ENCODE measurements at regions not wholly inside any gene's neighbourhood (a gene's known extent, or its start where the extent isn't known, plus 50 kb on each side); places are given as distances from the start of the nearest gene placed in this dataset.

DNA sequence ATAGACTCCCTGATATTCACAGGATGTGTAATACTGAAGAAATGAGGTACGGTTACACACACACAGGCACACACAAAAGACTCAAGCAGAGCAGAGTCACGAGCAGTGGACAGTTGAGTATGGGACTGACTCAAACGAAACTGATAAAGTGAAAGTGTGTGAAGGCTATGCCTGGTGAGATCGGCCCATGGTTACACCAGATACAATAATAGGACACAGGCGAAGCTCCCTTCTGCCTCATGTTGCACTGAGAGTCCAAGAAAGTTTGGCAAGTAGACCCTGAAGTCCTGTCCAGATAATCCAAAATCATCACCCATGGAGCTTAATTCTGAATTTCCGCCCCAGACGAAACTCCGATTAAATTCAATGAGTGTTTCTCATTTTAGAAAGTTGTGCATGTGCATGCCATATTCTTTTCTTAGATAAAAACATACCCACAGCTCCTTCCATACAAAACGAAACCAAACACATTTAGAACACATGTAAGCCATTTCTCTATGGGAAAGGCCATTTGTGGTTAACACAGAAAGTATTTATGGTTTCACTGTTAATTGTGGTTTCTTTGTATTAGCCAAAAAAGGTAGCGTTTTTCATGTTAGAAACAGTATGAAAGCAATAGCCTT, 567.6 kb downstream of the PLCL1 start:
- intact Hi-C loops (cut with DNase I), result no loop called here

DNA sequence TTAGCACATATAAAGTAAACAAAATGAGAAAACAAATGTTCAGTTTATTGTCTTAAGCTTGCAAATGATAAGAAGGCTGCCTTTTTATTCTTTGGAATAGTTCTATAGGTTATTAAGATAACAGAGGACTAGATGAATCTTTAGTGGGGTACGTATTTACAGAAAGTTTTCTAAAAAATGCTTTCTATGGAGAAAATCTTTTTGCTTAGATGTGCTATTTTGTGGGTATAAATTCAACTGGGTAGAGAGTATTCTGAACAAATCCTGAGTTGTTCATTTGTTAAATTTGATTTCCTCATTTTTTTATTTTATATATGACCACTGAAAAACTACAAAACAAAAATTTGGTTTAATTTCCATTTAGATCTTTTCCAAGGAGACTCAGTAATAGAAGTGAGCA, 566.9 kb downstream of the PLCL1 start:
- DNase-seq, result no peak
- no peak overlapping the region for H3K27ac ChIP-seq
- H3K27me3 ChIP-seq, result no peaks in the 10 kb centered on the region
- H3K4me1 ChIP-seq, result no peaks in the 10 kb centered on the region
- intact Hi-C loops (cut with DNase I), result no loop called here
- TF ChIP-seq, protein P1, sequence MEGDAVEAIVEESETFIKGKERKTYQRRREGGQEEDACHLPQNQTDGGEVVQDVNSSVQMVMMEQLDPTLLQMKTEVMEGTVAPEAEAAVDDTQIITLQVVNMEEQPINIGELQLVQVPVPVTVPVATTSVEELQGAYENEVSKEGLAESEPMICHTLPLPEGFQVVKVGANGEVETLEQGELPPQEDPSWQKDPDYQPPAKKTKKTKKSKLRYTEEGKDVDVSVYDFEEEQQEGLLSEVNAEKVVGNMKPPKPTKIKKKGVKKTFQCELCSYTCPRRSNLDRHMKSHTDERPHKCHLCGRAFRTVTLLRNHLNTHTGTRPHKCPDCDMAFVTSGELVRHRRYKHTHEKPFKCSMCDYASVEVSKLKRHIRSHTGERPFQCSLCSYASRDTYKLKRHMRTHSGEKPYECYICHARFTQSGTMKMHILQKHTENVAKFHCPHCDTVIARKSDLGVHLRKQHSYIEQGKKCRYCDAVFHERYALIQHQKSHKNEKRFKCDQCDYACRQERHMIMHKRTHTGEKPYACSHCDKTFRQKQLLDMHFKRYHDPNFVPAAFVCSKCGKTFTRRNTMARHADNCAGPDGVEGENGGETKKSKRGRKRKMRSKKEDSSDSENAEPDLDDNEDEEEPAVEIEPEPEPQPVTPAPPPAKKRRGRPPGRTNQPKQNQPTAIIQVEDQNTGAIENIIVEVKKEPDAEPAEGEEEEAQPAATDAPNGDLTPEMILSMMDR (IDR thresholded peaks at IDR 0.05), result no peak
- TF ChIP-seq POLR2A (IDR thresholded peaks at IDR 0.05), result no peak
- 97 to 98% methylated on average over 1 of the region's 1 CpG for WGBS, 2 donors
- H3K4me3 ChIP-seq (replicated peaks in 1 of 3), result no peak overlapping the region
- H3K9me3 ChIP-seq, result no peaks in the 10 kb centered on the region
- no peaks in the 10 kb centered on the region for H3K36me3 ChIP-seq

More for the DNA sequence above, 567.6 kb downstream of the PLCL1 start:
- H3K9me3 ChIP-seq, result no peaks in the 10 kb centered on the region
- H3K4me1 ChIP-seq, result no peaks in the 10 kb centered on the region
- no peak for DNase-seq
- H3K36me3 ChIP-seq, result no peaks in the 10 kb centered on the region
- no peak overlapping the region for H3K27ac ChIP-seq
- TF ChIP-seq, protein P1 (IDR thresholded peaks at IDR 0.05), result no peak
- TF ChIP-seq POLR2A (IDR thresholded peaks at IDR 0.05), result no peak
- H3K4me3 ChIP-seq (replicated peaks in 1 of 3), result no peak overlapping the region
- 72 to 86% methylated on average over 10 of the region's 10 CpGs for WGBS, 2 donors
- no peaks in the 10 kb centered on the region for H3K27me3 ChIP-seq

DNA sequence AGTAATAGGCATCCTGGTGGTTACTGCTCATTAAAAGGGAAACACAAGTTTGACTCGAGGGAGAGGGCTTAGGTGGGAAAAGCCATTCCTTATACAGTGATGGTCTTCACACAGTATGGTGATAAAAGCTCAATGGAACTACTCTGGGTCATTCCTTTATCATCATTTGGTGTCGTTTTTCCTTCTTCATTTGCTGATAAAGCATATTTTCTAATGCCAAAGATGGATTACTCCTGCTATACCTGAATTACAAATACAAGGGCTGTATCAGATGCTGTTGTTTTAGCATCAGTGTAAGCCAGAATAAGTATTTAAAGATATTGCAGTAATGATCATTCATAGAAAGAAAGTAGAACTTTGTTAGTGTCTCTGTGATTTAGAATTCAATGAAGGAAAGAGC, 563.7 kb downstream of the PLCL1 start:
- no peak for DNase-seq
- Histone ChIP-seq H3K4me3 (replicated peaks in 1 of 3) (no peak overlapping the region), H3K27me3 (no peaks in the 10 kb centered on the region), H3K36me3 (no peaks in the 10 kb centered on the region), H3K9me3 (no peaks in the 10 kb centered on the region), H3K27ac (no peak overlapping the region), H3K4me1 (no peaks in the 10 kb centered on the region)
- WGBS, 2 donors, result 54 to 60% methylated on average over 2 of the region's 2 CpGs
- TF ChIP-seq POLR2A (IDR thresholded peaks at IDR 0.05), result no peak
- TF ChIP-seq, protein P1 (IDR thresholded peaks at IDR 0.05), result no peak
- intact Hi-C loops (cut with DNase I), result no loop called here

DNA sequence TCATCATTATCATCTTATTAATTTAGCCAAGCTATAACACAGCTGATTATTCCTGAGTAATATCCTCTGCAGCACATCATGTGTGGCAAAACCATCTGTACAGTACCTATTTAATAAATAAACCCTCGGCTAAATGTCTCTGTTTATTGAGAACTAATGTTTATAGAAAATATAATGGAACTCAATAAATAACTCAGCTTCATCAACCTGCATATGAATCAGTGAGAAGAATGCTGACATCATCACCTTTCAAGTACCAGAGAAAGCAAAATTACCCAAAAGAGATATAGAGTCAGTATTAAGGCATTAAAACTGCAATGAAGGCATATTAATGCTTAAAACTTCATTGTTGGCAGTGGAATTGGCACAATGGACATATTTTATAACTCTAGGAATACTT, 558.3 kb downstream of the PLCL1 start:
- Histone ChIP-seq H3K27ac (no peak overlapping the region), H3K4me1 (no peaks in the 10 kb centered on the region), H3K36me3 (no peaks in the 10 kb centered on the region), H3K4me3 (replicated peaks in 1 of 3) (no peak overlapping the region), H3K27me3 (no peaks in the 10 kb centered on the region), H3K9me3 (no peaks in the 10 kb centered on the region)
- intact Hi-C loops (cut with DNase I), result no loop called here
- no peak for TF ChIP-seq POLR2A (IDR thresholded peaks at IDR 0.05)
- TF ChIP-seq, protein P1 (IDR thresholded peaks at IDR 0.05), result no peak
- DNase-seq, result no peak
- 80 to 91% methylated on average over 1 of the region's 1 CpG for WGBS, 2 donors

DNA sequence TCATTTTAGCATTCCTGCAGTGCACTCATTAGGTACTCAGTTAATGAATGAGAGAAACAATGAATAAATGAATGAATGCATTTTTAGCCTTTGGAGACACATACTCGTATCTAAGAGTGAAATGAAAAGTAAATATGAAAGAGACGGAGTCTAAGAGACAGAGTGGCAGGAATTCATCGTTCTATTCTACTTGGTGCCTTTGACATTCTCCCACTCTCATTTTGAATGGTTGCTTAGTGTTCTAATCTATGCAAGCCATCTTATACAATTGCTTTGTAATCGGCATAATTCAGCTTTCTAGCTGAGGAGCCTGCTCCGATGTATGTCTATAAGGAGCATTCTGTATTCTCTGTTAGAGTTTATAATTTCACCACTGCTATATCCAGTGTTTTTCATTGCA, 554.9 kb downstream of the PLCL1 start:
- no peaks in the 10 kb centered on the region for H3K27me3 ChIP-seq
- WGBS, 2 donors, result 71 to 88% methylated on average over 5 of the region's 5 CpGs
- H3K9me3 ChIP-seq, result no peaks in the 10 kb centered on the region
- H3K27ac ChIP-seq, result no peak overlapping the region
- no peaks in the 10 kb centered on the region for H3K36me3 ChIP-seq
- DNase-seq, result no peak
- no peak overlapping the region for H3K4me3 ChIP-seq (replicated peaks in 1 of 3)
- intact Hi-C loops (cut with DNase I), result no loop called here
- H3K4me1 ChIP-seq, result no peaks in the 10 kb centered on the region
- no peak for TF ChIP-seq POLR2A (IDR thresholded peaks at IDR 0.05)
- TF ChIP-seq, protein P1 (IDR thresholded peaks at IDR 0.05), result no peak

All from thyroid gland (tissue), 4 donors.